Keratinocyte (primary cell): ENCODE measurements at regions not wholly inside any gene's neighbourhood (a gene's known extent, or its start where the extent isn't known, plus 50 kb on each side); places are given as distances from the start of the nearest gene placed in this dataset.

ENCODE experiments used
- DNase-seq: peaks from one replicate; pipeline ENCODE4 v3.0.0-alpha.2; 2011; ENCODE audit warnings: low read depth, missing footprints, low spot score
- FAIRE-seq: peaks from 2 replicates; lab custom pipeline; 2011; peaks lifted over from hg19 to GRCh38; lab: Jason Lieb, UNC
- H2AFZ ChIP-seq: 2 replicates; pipeline ENCODE4 v1.6.0; 2012; ENCODE audit warnings: low read length, control low read depth, inconsistent platforms; ENCODE audit not compliant: control insufficient read depth
- H3K27ac ChIP-seq: 2 replicates; pipeline ENCODE4 v1.5.1; 2011; ENCODE audit warnings: low read length; ENCODE audit not compliant: control insufficient read depth, insufficient read depth
- H3K27me3 ChIP-seq: 3 replicates; pipeline ENCODE4 v1.6.0; 2011; ENCODE audit warnings: low read length; ENCODE audit not compliant: control insufficient read depth, insufficient read depth; ENCODE audit errors: extremely low read depth
- H3K36me3 ChIP-seq, 2 experiments: 2 replicates in 1 of 2; 3 replicates in 1 of 2; pipeline ENCODE4 v1.5.1; 2011; ENCODE audit warnings: low read length in 2 of 2, mild to moderate bottlenecking in 1 of 2; ENCODE audit not compliant: control insufficient read depth in 2 of 2, insufficient read depth in 2 of 2; ENCODE audit errors: extremely low read depth in 1 of 2
- H3K4me1 ChIP-seq: 3 replicates; pipeline ENCODE4 v1.5.1; 2011; ENCODE audit warnings: low read length; ENCODE audit not compliant: control insufficient read depth, insufficient read depth; ENCODE audit errors: extremely low read depth
- H3K4me2 ChIP-seq: 3 replicates; pipeline ENCODE4 v1.6.0; 2011; ENCODE audit warnings: low read depth, low read length; ENCODE audit not compliant: control insufficient read depth, insufficient read depth; ENCODE audit errors: extremely low read depth
- H3K4me3 ChIP-seq, 3 experiments: fragments of 200-600 bp in 1 of 3; sonication (generic) in 1 of 3; 2 replicates in 2 of 3; 3 replicates in 1 of 3; pipeline ENCODE4 v1.5.1; 2011 to 2016; ENCODE audit warnings: low read length in 3 of 3, mild to moderate bottlenecking in 3 of 3, control low read depth in 2 of 3, inconsistent platforms in 1 of 3, low read depth in 1 of 3, mixed read lengths in 1 of 3, mixed run types in 1 of 3, moderate library complexity in 1 of 3; ENCODE audit not compliant: control insufficient read depth in 2 of 3, insufficient read depth in 2 of 3; ENCODE audit errors: extremely low read depth in 1 of 3
- H3K79me2 ChIP-seq: 2 replicates; pipeline ENCODE4 v1.6.0; 2012; ENCODE audit warnings: low read length; ENCODE audit not compliant: control insufficient read depth, insufficient read depth
- H3K9ac ChIP-seq: 3 replicates; pipeline ENCODE4 v1.6.0; 2011; ENCODE audit warnings: low read length; ENCODE audit not compliant: control insufficient read depth, insufficient read depth; ENCODE audit errors: extremely low read depth
- H3K9me1 ChIP-seq: 3 replicates; pipeline ENCODE4 v1.6.0; 2011; ENCODE audit warnings: low read length; ENCODE audit not compliant: control insufficient read depth, insufficient read depth; ENCODE audit errors: extremely low read depth
- H3K9me3 ChIP-seq: 2 replicates; pipeline ENCODE4 v1.5.1; 2012; ENCODE audit warnings: low read depth, low read length; ENCODE audit not compliant: control insufficient read depth
- H4K20me1 ChIP-seq: 3 replicates; pipeline ENCODE4 v1.6.0; 2011; ENCODE audit warnings: low read length; ENCODE audit not compliant: control insufficient read depth, insufficient read depth; ENCODE audit errors: extremely low read depth
- EZH2 ChIP-seq: IDR thresholded peaks from one replicate; pipeline ENCODE4 v1.6.1; 2012; ENCODE audit warnings: inconsistent platforms, mild to moderate bottlenecking, low read length, moderate library complexity
- dilution Hi-C: fragments of 300-500 bp; cut with MboI; formaldehyde crosslinking; loops from one replicate; pipeline ENCODE4 v1.7.0; 2020; ENCODE audit warnings: low sequenced_read_pairs; ENCODE audit not compliant: extremely low pct_ligation_motif_present
- TF ChIP-seq, protein P1 (sequence below), 3 experiments: IDR thresholded peaks in 1 of 3; conservative IDR thresholded peaks in 1 of 3; optimal IDR thresholded peaks in 1 of 3; 2 replicates in 2 of 3; 3 replicates in 1 of 3; pipeline versions ENCODE3 to v1.5.1; 2011; ENCODE audit warnings: low read length in 3 of 3, mild to moderate bottlenecking in 3 of 3, moderate library complexity in 2 of 3, control low read depth in 1 of 3, inconsistent platforms in 1 of 3; ENCODE audit not compliant: insufficient read depth in 2 of 3; ENCODE audit errors: extremely low read depth in 1 of 3

DNA sequence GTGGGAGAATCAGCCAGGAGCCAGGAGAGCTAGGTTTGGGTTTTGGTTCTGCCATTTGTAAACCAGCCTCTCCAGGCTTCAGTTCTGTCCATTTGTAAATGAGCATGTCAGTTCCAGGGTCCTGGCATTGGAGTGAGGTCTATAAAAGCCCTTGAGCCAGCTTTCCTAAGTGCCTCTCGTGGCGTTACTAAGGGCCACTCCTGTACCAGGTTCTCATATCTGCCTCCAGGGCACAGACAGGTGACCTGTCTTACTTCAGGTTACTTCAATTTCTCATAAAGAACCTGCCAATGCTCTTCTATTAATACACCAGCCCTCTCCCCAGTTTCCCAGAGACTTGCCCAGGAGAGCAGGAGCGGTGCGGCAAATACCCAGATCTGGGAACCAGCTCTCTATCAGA is 101.9 kb downstream of the VEGFA start:
- H3K9ac ChIP-seq: no peak overlapping the region
- H3K27ac ChIP-seq: no peak overlapping the region
- H3K79me2 ChIP-seq: no peaks in the 10 kb centered on the region
- FAIRE-seq: no peak
- H3K4me3 ChIP-seq: no peak overlapping the region
- dilution Hi-C loops: no loop called here
- no peaks in the 10 kb centered on the region for H4K20me1 ChIP-seq
- H3K9me1 ChIP-seq: no peaks in the 10 kb centered on the region
- TF ChIP-seq EZH2: no peak
- TF ChIP-seq, protein P1, sequence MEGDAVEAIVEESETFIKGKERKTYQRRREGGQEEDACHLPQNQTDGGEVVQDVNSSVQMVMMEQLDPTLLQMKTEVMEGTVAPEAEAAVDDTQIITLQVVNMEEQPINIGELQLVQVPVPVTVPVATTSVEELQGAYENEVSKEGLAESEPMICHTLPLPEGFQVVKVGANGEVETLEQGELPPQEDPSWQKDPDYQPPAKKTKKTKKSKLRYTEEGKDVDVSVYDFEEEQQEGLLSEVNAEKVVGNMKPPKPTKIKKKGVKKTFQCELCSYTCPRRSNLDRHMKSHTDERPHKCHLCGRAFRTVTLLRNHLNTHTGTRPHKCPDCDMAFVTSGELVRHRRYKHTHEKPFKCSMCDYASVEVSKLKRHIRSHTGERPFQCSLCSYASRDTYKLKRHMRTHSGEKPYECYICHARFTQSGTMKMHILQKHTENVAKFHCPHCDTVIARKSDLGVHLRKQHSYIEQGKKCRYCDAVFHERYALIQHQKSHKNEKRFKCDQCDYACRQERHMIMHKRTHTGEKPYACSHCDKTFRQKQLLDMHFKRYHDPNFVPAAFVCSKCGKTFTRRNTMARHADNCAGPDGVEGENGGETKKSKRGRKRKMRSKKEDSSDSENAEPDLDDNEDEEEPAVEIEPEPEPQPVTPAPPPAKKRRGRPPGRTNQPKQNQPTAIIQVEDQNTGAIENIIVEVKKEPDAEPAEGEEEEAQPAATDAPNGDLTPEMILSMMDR (optimal IDR thresholded peaks at IDR 0.05 in 1 of 3, IDR thresholded peaks at IDR 0.05 in 1 of 3, conservative IDR thresholded peaks at IDR 0.05 in 1 of 3; ENCODE audit: extremely low read depth in 1 of 3, insufficient read depth in 2 of 3, low read length in 3 of 3): no peak
- no peaks in the 10 kb centered on the region for H3K9me3 ChIP-seq
- DNase-seq: no peak
- H2AFZ ChIP-seq: no peak overlapping the region
- H3K27me3 ChIP-seq: peaks cover 20% of the 10 kb centered on the region
- H3K4me2 ChIP-seq: no peak overlapping the region
- no peaks in the 10 kb centered on the region for H3K36me3 ChIP-seq
- H3K4me1 ChIP-seq: no peaks in the 10 kb centered on the region

DNA sequence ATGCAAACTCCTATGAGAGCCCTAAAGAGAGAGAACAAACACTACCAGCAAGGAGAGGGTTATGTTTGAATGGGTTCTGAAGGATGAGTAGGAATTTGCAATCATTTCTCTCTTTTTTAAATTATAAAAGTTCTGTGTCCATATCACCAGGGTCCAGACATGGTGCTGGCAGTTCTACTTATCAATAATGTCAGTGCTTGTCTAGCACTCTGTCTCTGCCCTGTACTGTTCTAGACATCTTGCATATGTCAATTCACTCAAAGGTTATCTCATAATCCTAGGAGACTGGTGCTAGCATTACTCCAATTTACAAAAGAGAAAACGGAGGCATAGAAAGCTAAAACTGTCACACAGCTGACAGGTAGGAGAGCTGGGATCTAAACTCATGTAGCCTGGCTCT is 101.3 kb downstream of the VEGFA start:
- Histone ChIP-seq H3K27me3 (peaks cover 20% of the 10 kb centered on the region), H3K4me3 (no peak overlapping the region), H3K27ac (no peak overlapping the region), H3K4me1 (no peaks in the 10 kb centered on the region), H3K36me3 (no peaks in the 10 kb centered on the region), H4K20me1 (no peaks in the 10 kb centered on the region), H3K9ac (no peak overlapping the region), H3K9me3 (no peaks in the 10 kb centered on the region), H3K9me1 (no peaks in the 10 kb centered on the region), H3K79me2 (no peaks in the 10 kb centered on the region), H2AFZ (no peak overlapping the region), H3K4me2 (no peak overlapping the region)
- dilution Hi-C loops: no loop called here
- TF ChIP-seq, protein P1 (optimal IDR thresholded peaks at IDR 0.05 in 1 of 3, IDR thresholded peaks at IDR 0.05 in 1 of 3, conservative IDR thresholded peaks at IDR 0.05 in 1 of 3; ENCODE audit: extremely low read depth in 1 of 3, insufficient read depth in 2 of 3, low read length in 3 of 3): no peak
- no peak for TF ChIP-seq EZH2
- FAIRE-seq (no peak), DNase-seq (no peak)
